Left lung (tissue), 4 donors: ENCODE measurements at regions not wholly inside any gene's neighbourhood (a gene's known extent, or its start where the extent isn't known, plus 50 kb on each side); places are given as distances from the start of the nearest gene placed in this dataset.

Experiments used
- ATAC-seq: fragments of 200-7000 bp; cut with Tn5 transposase; one replicate; pipeline ENCODE4 v1.9.1; 2020; ENCODE audit warnings: moderate library complexity
- DNase-seq, 4 donors: peaks; one replicate each; pipeline ENCODE4 v3.0.0-alpha.2; 2013 to 2020
- H3K27ac ChIP-seq, 2 donors: fragments of 200-600 bp; sonication (generic) in 1 of 2; one replicate each; pipeline versions ENCODE4 v1.5.0 to v1.8.0; 2020 to 2021
- H3K27me3 ChIP-seq, 2 donors: fragments of 200-600 bp; sonication (generic) in 1 of 2; one replicate each; pipeline versions ENCODE4 v1.5.0 to v1.8.0; 2020 to 2021
- H3K36me3 ChIP-seq, 2 donors: fragments of 200-600 bp; sonication (generic) in 1 of 2; one replicate each; pipeline versions ENCODE4 v1.5.0 to v1.8.0; 2020 to 2021
- H3K4me1 ChIP-seq, 2 donors: fragments of 200-600 bp; one replicate each; pipeline ENCODE4 v1.8.0; 2021
- H3K4me3 ChIP-seq, 2 donors: fragments of 200-600 bp; sonication (generic) in 1 of 2; one replicate each; pipeline versions ENCODE4 v1.5.0 to v1.8.0; 2020 to 2021; ENCODE audit warnings: mild to moderate bottlenecking in 1 of 2
- H3K9me3 ChIP-seq, 2 donors: fragments of 200-600 bp; sonication (generic) in 1 of 2; one replicate each; pipeline versions ENCODE4 v1.5.0 to v1.8.0; 2020 to 2021
- CTCF ChIP-seq, 2 donors: fragments of 200-600 bp; sonication (generic) in 1 of 2; IDR thresholded peaks; one replicate each; pipeline versions ENCODE4 v1.5.0 to v1.8.0; 2021; ENCODE audit warnings: antibody characterized with exemption in 2 of 2
- intact Hi-C, 2 donors: fragments of 100-400 bp; cut with DNase I; formaldehyde crosslinking; loops; one replicate each; pipeline versions ENCODE4 v1.11.2 to v1.14.2; 2022
- donor health status: DM: no; HTN: yes; CAD: no.
- donor health status: DM: no; HTN: no; CAD: no.

GRCh38 chr9:92175441-92175840, 60.2 kb upstream of the SPTLC1 start:
- ATAC-seq (no peak), DNase-seq (no peak)
- peaks cover 0 to 12% of the 10 kb centered on the region in 2 donors for H3K9me3 ChIP-seq
- no peak for TF ChIP-seq CTCF (IDR thresholded peaks at IDR 0.05)
- H3K4me3 ChIP-seq, result no peak overlapping the region
- H3K27me3 ChIP-seq, result no peaks in the 10 kb centered on the region
- H3K36me3 ChIP-seq, result no peaks in the 10 kb centered on the region
- H3K27ac ChIP-seq, result no peak overlapping the region
- intact Hi-C loops, result no loop called here
- H3K4me1 ChIP-seq, result no peaks in the 10 kb centered on the region

- Histone ChIP-seq H3K27ac (no peak overlapping the region), H3K27me3 (no peaks in the 10 kb centered on the region), H3K9me3 (peaks cover 0 to 12% of the 10 kb centered on the region in 2 donors), H3K4me1 (no peaks in the 10 kb centered on the region), H3K4me3 (no peak overlapping the region), H3K36me3 (no peaks in the 10 kb centered on the region)
- TF ChIP-seq CTCF (IDR thresholded peaks at IDR 0.05), result no peak
- no peak for ATAC-seq
- intact Hi-C loops, result no loop called here
- DNase-seq, result no peak
Observed at GRCh38 chr9:92173318-92173717, 58.1 kb upstream of the SPTLC1 start.

- Histone ChIP-seq H3K27ac (no peak overlapping the region), H3K27me3 (no peaks in the 10 kb centered on the region), H3K36me3 (no peaks in the 10 kb centered on the region), H3K4me1 (no peaks in the 10 kb centered on the region), H3K4me3 (no peak overlapping the region), H3K9me3 (peaks cover 0 to 12% of the 10 kb centered on the region in 2 donors)
- no peak for DNase-seq
- no peak for ATAC-seq
- no peak for TF ChIP-seq CTCF (IDR thresholded peaks at IDR 0.05)
- intact Hi-C loops, result no loop called here
Observed at GRCh38 chr9:92171822-92172221, 56.6 kb upstream of the SPTLC1 start.

- H3K4me1 ChIP-seq, result no peaks in the 10 kb centered on the region
- intact Hi-C loops, result no loop called here
- H3K27me3 ChIP-seq, result no peaks in the 10 kb centered on the region
- peaks cover 0 to 12% of the 10 kb centered on the region in 2 donors for H3K9me3 ChIP-seq
- ATAC-seq (no peak), DNase-seq (no peak)
- no peak overlapping the region for H3K27ac ChIP-seq
- no peak overlapping the region for H3K4me3 ChIP-seq
- H3K36me3 ChIP-seq, result no peaks in the 10 kb centered on the region
- TF ChIP-seq CTCF (IDR thresholded peaks at IDR 0.05), result no peak
Observed at GRCh38 chr9:92171281-92171680, 56.1 kb upstream of the SPTLC1 start.

GRCh38 chr9:92170848-92171247, 55.6 kb upstream of the SPTLC1 start:
- Histone ChIP-seq H3K4me1 (no peaks in the 10 kb centered on the region), H3K36me3 (no peaks in the 10 kb centered on the region), H3K4me3 (no peak overlapping the region), H3K27ac (no peak overlapping the region), H3K9me3 (peaks cover 0 to 12% of the 10 kb centered on the region in 2 donors), H3K27me3 (no peaks in the 10 kb centered on the region)
- intact Hi-C loops, result no loop called here
- no peak for TF ChIP-seq CTCF (IDR thresholded peaks at IDR 0.05)
- DNase-seq, result no peak
- ATAC-seq, result no peak
